DND-41 (cell line): ENCODE measurements at regions not wholly inside any gene's neighbourhood (a gene's known extent, or its start where the extent isn't known, plus 50 kb on each side); places are given as distances from the start of the nearest gene placed in this dataset.

Source experiments
- CTCF ChIP-seq: IDR thresholded peaks from 2 replicates; pipeline ENCODE4 v1.5.1; 2012; ENCODE audit warnings: borderline replicate concordance, low read length, moderate library complexity, mild to moderate bottlenecking; ENCODE audit not compliant: poor library complexity, severe bottlenecking; ENCODE audit errors: extremely low read depth
- EZH2 ChIP-seq: IDR thresholded peaks from 3 replicates; pipeline ENCODE4 v1.6.1; 2012; ENCODE audit warnings: borderline replicate concordance, low read depth, mild to moderate bottlenecking, moderate library complexity, low read length, inconsistent platforms; ENCODE audit not compliant: severe bottlenecking

DNA sequence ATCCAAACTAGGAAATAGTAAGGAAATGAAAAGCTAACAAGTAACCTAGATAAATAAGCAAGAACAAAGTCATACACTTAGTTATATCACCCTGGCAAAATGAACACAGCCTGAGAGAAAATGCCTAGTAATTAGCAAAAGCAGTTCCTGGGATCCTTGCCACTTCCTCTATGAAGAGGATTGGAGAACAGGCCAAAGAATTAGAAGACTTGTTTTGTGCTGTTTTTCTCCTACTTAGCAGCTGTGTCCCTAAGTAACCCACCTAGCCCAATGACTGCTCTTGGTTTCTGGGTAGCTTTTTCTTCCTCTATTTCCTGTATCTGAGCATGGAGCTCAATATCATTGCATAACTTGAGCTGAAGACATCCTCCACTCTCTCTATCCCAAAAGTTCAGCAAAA lies 713.9 kb downstream of the ETS1 start:
- TF ChIP-seq CTCF (no peak), EZH2 (no peak)
